Memory B cell (primary cell): ENCODE measurements at regions not wholly inside any gene's neighbourhood (a gene's known extent, or its start where the extent isn't known, plus 50 kb on each side); places are given as distances from the start of the nearest gene placed in this dataset.

Experiments used
- ATAC-seq: fragments of 150-1000 bp; cut with Tn5 transposase; 2 replicates; pipeline ENCODE4 v1.10.0; 2021; ENCODE audit warnings: low read depth, mild to moderate bottlenecking, moderate library complexity
- DNase-seq, 2 donors: peaks; one replicate each; pipeline ENCODE4 v3.0.0; 2022; ENCODE audit warnings: low spot score in 2 of 2
- H3K27ac Mint-ChIP-seq: one replicate; pipeline ENCODE4 v1.8.0; 2022; ENCODE audit warnings: mild to moderate bottlenecking, moderate library complexity, mixed read lengths
- H3K27me3 Mint-ChIP-seq: one replicate; pipeline ENCODE4 v1.8.0; 2022; ENCODE audit warnings: mixed read lengths
- H3K36me3 Mint-ChIP-seq: one replicate; pipeline ENCODE4 v1.8.0; 2022; ENCODE audit warnings: mild to moderate bottlenecking, mixed read lengths
- H3K4me1 Mint-ChIP-seq: one replicate; pipeline ENCODE4 v1.8.0; 2022; ENCODE audit warnings: mixed read lengths
- H3K4me3 Mint-ChIP-seq: one replicate; pipeline ENCODE4 v1.8.0; 2022; ENCODE audit warnings: mild to moderate bottlenecking, moderate library complexity, mixed read lengths
- H3K9me3 Mint-ChIP-seq: one replicate; pipeline ENCODE4 v1.8.0; 2022; ENCODE audit warnings: mixed read lengths

DNA sequence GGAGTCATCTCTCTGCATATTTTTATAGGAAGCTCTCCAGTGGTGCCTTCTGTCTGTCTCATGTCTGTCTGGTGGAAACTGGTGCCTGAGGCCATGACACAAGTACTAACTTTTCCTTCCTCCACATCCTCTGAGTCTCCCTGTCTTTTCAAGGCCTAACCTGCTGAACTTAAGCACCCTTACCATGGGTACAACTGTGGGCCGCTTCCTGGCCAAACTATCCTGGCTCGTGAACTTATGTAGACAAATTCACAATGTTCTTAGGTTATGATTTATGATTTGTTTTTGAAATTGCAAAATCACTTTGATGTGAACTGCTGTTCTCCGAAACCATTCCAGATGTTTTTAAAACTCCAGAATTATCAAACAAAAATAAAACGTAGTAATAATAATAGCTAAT lies 804.5 kb upstream of the POU3F3 start:
- no peak overlapping the region for H3K27ac Mint-ChIP-seq
- no peak overlapping the region for H3K4me3 Mint-ChIP-seq
- H3K27me3 Mint-ChIP-seq = no peaks in the 10 kb centered on the region
- no peaks in the 10 kb centered on the region for H3K36me3 Mint-ChIP-seq
- peaks cover 2% of the 10 kb centered on the region for H3K9me3 Mint-ChIP-seq
- no peak for ATAC-seq
- DNase-seq = no peak
- no peaks in the 10 kb centered on the region for H3K4me1 Mint-ChIP-seq

GRCh38 chr2:104049981-104050380 lies 803.9 kb upstream of the POU3F3 start:
- Mint-ChIP-seq H3K9me3 (peaks cover 2% of the 10 kb centered on the region), H3K4me1 (no peaks in the 10 kb centered on the region), H3K4me3 (no peak overlapping the region), H3K27ac (no peak overlapping the region), H3K27me3 (no peaks in the 10 kb centered on the region), H3K36me3 (no peaks in the 10 kb centered on the region)
- DNase-seq = no peak
- ATAC-seq = no peak

DNA sequence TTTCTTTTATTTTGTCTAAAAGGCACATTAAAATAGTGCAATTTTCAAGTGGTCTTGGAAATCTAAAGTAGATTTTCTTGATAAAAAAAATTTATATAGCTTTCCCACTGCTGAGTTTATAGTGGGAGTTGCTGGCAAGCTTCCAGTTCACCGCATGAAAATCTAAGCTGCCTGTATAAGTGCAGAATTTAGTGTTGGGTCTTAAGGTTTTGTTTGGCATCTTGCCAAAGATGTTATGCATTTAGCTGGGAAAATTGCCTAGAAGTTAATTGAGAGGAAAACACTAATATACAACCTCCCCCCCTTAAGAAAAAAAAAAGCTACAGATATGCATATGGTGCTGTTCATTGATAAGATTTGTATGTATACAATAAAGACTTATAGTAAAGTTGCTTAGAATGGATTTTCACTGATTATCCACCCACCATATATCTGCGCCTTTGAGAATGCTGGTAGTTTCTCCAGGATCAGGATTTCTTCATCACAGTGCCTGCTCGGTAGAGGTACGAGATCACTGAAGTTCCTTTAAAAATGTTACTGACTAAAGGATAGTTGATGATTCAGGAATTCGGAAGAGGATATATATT lies 803.2 kb upstream of the POU3F3 start:
- ATAC-seq = no peak
- H3K9me3 Mint-ChIP-seq = peaks cover 2% of the 10 kb centered on the region
- H3K4me1 Mint-ChIP-seq = no peaks in the 10 kb centered on the region
- no peaks in the 10 kb centered on the region for H3K36me3 Mint-ChIP-seq
- DNase-seq = no peak
- no peaks in the 10 kb centered on the region for H3K27me3 Mint-ChIP-seq
- no peak overlapping the region for H3K4me3 Mint-ChIP-seq
- no peak overlapping the region for H3K27ac Mint-ChIP-seq

- Mint-ChIP-seq H3K27me3 (no peaks in the 10 kb centered on the region), H3K4me1 (no peaks in the 10 kb centered on the region), H3K4me3 (no peak overlapping the region), H3K9me3 (peaks cover 2% of the 10 kb centered on the region), H3K36me3 (no peaks in the 10 kb centered on the region), H3K27ac (no peak overlapping the region)
- DNase-seq (no peak), ATAC-seq (no peak)
Measured at GRCh38 chr2:104051766-104052165, 802.1 kb upstream of the POU3F3 start.

GRCh38 chr2:104052356-104052755 lies 801.6 kb upstream of the POU3F3 start:
- no peak for DNase-seq
- H3K4me3 Mint-ChIP-seq = no peak overlapping the region
- H3K36me3 Mint-ChIP-seq = no peaks in the 10 kb centered on the region
- H3K27ac Mint-ChIP-seq = no peak overlapping the region
- H3K4me1 Mint-ChIP-seq = no peaks in the 10 kb centered on the region
- H3K27me3 Mint-ChIP-seq = no peaks in the 10 kb centered on the region
- H3K9me3 Mint-ChIP-seq = peaks cover 2% of the 10 kb centered on the region
- no peak for ATAC-seq

- ATAC-seq = no peak
- Mint-ChIP-seq H3K4me1 (no peaks in the 10 kb centered on the region), H3K9me3 (peaks cover 2% of the 10 kb centered on the region), H3K36me3 (no peaks in the 10 kb centered on the region), H3K27ac (no peak overlapping the region), H3K4me3 (no peak overlapping the region), H3K27me3 (no peaks in the 10 kb centered on the region)
- DNase-seq = no peak
Measured at GRCh38 chr2:104056451-104056850, 797.5 kb upstream of the POU3F3 start.

- Mint-ChIP-seq H3K4me1 (no peaks in the 10 kb centered on the region), H3K4me3 (no peak overlapping the region), H3K9me3 (peaks cover 5% of the 10 kb centered on the region), H3K27me3 (no peaks in the 10 kb centered on the region), H3K27ac (no peak overlapping the region), H3K36me3 (no peaks in the 10 kb centered on the region)
- no peak for DNase-seq
- ATAC-seq = no peak
Measured at GRCh38 chr2:104068665-104069064, 785.2 kb upstream of the POU3F3 start.

DNA sequence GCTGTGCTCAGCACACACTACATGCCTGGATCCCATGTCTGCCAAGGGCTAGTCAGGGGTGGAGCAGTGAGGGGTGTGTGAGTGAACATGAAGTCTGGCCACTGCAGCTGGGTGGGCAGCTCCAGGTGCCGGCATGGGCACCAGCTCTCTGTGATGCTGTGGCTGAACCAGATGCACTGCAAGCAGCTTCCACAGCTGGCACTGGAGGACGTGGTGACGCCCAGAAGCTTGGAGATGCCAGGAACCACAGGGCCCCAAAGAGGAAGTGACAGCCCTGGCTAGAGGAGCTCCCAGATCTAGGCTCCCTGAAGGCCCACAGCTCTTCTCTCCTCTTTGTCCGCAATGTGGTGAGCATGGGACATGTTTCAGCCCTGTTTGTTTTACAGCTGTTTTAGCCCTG lies 776.3 kb upstream of the POU3F3 start:
- Mint-ChIP-seq H3K9me3 (peaks cover 4% of the 10 kb centered on the region), H3K27me3 (no peaks in the 10 kb centered on the region)
- ATAC-seq = no peak

GRCh38 chr2:104078431-104079157 lies 775.3 kb upstream of the POU3F3 start:
- no peaks in the 10 kb centered on the region for H3K27me3 Mint-ChIP-seq
- H3K4me1 Mint-ChIP-seq = no peaks in the 10 kb centered on the region
- DNase-seq (no peak), ATAC-seq (no peak)
- no peak overlapping the region for H3K4me3 Mint-ChIP-seq
- H3K36me3 Mint-ChIP-seq = no peaks in the 10 kb centered on the region
- no peak overlapping the region for H3K27ac Mint-ChIP-seq
- H3K9me3 Mint-ChIP-seq = peaks cover 4% of the 10 kb centered on the region

More for the DNA sequence above, 776.3 kb upstream of the POU3F3 start:
- Mint-ChIP-seq H3K27ac (no peak overlapping the region), H3K4me1 (no peaks in the 10 kb centered on the region), H3K4me3 (no peak overlapping the region), H3K36me3 (no peaks in the 10 kb centered on the region)
- no peak for DNase-seq

DNA sequence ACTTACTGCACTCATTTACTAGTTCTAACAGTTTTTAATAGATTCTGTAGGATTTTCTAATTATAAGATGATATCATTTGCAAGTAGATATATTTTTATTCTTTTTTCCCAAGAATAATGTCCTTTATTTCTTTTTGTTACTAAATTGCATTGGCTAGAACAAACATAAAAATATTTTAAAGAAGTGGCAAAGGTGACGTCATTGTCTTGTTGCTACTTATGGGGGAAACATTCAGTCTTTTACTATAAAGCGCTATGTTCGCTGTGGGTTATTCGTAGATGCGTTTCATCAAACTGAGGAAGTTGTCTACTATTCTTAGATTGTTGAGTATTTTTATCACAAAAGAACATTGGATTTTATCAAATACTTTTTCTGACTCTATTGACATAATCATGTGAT lies 765.2 kb upstream of the POU3F3 start:
- Mint-ChIP-seq H3K27ac (no peak overlapping the region), H3K36me3 (no peaks in the 10 kb centered on the region), H3K4me1 (no peaks in the 10 kb centered on the region), H3K27me3 (no peaks in the 10 kb centered on the region), H3K4me3 (no peak overlapping the region), H3K9me3 (peaks cover 8% of the 10 kb centered on the region)
- ATAC-seq = no peak
- DNase-seq = no peak

GRCh38 chr2:104090407-104090806 lies 763.5 kb upstream of the POU3F3 start:
- no peak overlapping the region for H3K4me3 Mint-ChIP-seq
- H3K27me3 Mint-ChIP-seq = no peaks in the 10 kb centered on the region
- H3K9me3 Mint-ChIP-seq = peaks cover 4% of the 10 kb centered on the region
- DNase-seq (no peak), ATAC-seq (no peak)
- H3K27ac Mint-ChIP-seq = no peak overlapping the region
- no peaks in the 10 kb centered on the region for H3K4me1 Mint-ChIP-seq
- no peaks in the 10 kb centered on the region for H3K36me3 Mint-ChIP-seq

DNA sequence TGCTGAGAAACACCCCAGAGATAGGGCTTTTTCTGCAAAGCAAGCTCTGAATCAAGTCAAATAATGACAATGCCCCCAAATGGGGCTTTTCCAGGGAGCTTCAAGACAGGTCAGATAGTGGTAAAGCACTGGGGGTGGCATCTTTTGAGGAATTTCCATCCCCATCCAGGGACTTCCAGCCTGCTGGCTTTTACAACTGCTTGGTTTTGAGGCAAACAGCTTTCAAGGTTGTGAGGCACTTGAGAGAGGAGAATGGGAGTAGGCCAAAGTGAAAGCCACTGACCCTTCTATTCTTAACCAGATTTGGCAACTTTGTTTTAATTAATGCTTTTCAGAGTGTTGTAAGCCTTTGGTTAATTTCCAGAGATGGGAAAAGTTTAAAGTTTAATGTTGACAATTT lies 762.0 kb upstream of the POU3F3 start:
- Mint-ChIP-seq H3K9me3 (peaks cover 4% of the 10 kb centered on the region), H3K27me3 (no peaks in the 10 kb centered on the region), H3K4me1 (no peaks in the 10 kb centered on the region), H3K36me3 (no peaks in the 10 kb centered on the region), H3K27ac (no peak overlapping the region), H3K4me3 (no peak overlapping the region)
- ATAC-seq (no peak), DNase-seq (no peak)

- ATAC-seq (no peak), DNase-seq (no peak)
- no peaks in the 10 kb centered on the region for H3K4me1 Mint-ChIP-seq
- no peaks in the 10 kb centered on the region for H3K27me3 Mint-ChIP-seq
- H3K27ac Mint-ChIP-seq = no peak overlapping the region
- H3K9me3 Mint-ChIP-seq = peaks cover 4% of the 10 kb centered on the region
- H3K4me3 Mint-ChIP-seq = no peak overlapping the region
- H3K36me3 Mint-ChIP-seq = no peaks in the 10 kb centered on the region
Measured at GRCh38 chr2:104092886-104093285, 761.0 kb upstream of the POU3F3 start.

- Mint-ChIP-seq H3K27me3 (no peaks in the 10 kb centered on the region), H3K27ac (no peak overlapping the region), H3K4me3 (no peak overlapping the region), H3K4me1 (peaks cover 3% of the 10 kb centered on the region), H3K36me3 (no peaks in the 10 kb centered on the region), H3K9me3 (no peaks in the 10 kb centered on the region)
- ATAC-seq (no peak), DNase-seq (no peak)
Measured at GRCh38 chr2:104102615-104103014, 751.3 kb upstream of the POU3F3 start.

DNA sequence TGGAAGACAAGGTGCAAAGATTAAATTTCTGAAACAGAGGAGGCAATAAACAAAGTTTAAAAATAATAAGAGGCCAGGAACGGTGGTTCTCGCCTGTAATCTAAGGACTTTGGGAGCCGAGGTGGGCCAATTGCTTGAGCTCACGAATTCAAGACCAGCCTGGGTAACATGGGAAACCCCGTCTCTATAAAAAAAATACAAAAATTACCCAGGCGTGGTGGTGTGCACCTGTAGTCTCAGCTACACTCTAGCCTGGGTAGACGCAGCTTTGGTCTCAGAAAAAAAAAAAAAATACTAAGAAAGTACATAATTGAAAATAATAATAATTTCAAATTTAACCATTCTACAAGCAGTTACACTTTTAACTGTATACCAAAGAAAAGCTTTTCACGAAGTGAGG lies 744.6 kb upstream of the POU3F3 start:
- Mint-ChIP-seq H3K27ac (no peak overlapping the region), H3K27me3 (no peaks in the 10 kb centered on the region), H3K36me3 (no peaks in the 10 kb centered on the region), H3K9me3 (peaks cover 2% of the 10 kb centered on the region), H3K4me3 (no peak overlapping the region), H3K4me1 (peaks cover 2% of the 10 kb centered on the region)
- ATAC-seq = no peak
- no peak for DNase-seq
